Right renal cortex interstitium (tissue), 3 donors: ENCODE measurements at regions not wholly inside any gene's neighbourhood (a gene's known extent, or its start where the extent isn't known, plus 50 kb on each side); places are given as distances from the start of the nearest gene placed in this dataset.
"Not testable (repeated sequence)": the region's sequence is repeated elsewhere in the genome, so short reads cannot be mapped to it uniquely, and the experiment has no call there.

Experiments used
- DNase-seq, 3 donors: peaks; one replicate each; pipeline ENCODE4 v3.0.0-alpha.2; 2013; ENCODE audit warnings: low read depth in 3 of 3, low spot score in 2 of 3

DNA sequence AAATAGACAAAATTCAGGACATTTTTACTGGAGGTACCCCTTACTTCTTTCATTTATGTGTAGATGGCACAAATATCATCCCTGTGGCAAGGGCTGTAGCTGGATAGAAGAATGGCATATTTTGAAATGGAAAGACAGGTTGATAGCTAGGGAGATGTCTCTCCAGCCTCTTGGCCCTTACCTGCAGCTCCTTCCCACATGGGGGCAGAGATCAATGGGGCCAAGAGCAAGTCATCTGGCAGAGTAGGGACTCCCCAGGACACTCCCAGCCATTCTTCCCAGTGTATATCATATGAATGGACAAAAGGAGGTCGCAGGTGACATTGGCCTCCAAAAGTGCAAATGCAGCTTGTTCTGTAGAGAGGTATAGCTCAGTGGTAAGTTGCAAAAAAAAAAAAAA, 192.2 kb upstream of the ATP5MC3 start:
- no peak for DNase-seq

DNA sequence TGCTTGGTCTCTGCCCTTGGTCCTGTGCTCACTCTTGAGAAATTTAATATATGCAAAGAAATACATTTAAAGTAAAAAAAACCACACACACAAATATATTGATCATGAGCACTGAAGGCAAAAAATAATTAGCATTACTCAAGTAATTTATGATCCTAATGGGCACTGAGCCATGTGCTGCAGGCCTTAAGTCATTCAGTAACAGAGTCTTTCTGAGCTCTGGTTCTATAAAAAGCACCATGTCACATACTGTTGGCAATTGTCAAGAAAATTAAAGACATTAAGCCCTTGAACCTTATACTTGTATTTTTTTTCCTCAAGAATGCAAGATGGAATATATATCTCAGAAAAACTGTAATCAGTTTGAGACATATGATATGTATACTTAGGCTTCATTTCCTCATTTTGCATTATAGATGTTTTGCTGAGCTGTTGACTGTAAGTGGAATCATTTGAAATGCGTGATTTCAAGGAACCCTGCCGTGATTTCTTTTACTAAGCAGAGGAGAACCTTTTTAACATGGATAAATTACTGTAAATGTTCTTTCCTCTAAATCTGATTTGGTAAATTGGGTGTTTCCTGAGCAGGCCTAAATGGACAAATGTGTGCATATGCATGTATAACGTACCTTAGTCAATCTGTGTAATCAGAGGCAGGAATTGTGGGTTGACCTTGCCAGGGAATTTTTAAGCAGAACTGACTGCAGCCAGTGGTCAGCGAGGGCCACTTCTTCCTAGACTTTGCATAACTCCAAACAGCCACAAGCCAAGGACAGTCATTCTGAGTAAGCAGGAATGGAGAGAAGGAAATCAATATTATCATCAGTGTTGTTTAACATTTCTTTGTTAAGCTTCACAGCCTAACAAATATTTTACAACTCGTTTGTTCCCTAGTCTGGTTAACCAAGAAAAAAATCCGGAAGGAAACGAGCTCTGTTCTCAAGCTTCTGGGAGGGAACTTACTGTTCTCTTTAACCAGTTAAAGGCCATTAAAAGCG, 191.5 kb upstream of the ATP5MC3 start:
- DNase-seq, result no peak

DNA sequence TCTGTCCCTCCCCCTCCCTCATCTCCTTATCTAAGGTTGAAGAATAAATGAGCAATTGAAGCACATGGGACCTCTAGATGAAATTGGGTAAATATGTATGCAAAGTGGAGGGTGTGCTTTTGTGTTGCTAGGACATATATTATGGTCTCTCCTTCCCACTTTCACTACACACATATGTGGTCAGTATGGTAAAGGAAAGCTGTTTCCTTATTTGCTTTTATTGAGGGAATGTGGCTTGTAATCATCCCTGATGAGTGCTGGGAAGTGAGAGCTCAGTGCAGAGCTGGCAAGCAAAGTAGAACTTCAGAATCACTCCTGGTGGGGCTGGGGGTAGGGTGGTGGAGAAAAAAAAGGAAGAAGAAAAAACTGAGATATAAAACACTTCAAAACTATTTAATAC, 189.9 kb upstream of the ATP5MC3 start:
- DNase-seq, result no peak

DNA sequence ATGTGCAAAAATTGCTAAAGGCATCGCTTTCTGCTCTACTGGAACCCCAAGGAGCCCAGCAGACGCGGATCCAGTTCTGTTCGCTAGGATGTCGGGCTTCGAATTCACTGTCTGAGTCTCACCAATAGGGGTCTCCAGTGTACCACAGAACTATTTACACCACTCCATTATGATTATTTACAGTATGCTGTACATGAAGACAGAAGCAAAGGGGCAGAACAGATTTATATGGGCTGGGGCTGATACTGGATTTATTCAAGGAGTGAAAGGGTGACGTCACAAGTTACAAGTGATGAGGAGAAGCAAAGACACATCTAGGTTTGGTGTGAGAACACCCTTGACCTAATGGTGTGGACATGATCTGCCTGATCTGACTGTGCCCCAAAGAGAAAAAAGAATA, 185.3 kb upstream of the ATP5MC3 start:
- peak; percentile 49 to 63 (median 52) for DNase-seq

DNA sequence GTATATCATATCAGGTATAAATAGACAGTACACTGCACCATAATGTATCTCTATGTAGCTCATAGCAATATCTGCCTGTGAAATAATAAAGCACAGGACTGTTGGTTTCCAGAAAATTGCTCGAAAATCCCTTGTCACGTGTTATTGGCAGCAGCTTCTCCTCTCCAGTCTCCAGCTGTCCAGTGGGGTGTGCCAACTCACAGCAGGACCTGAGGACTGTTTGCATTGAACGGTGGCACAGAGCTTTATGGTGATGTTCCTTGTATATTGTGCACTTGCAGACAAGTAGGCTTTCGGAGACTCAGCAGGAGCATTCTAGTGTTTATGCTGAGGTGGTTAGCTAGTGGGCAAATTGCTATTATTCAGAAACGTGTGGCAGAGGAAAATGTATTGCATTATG, 182.2 kb upstream of the ATP5MC3 start:
- DNase-seq, result no peak

DNA sequence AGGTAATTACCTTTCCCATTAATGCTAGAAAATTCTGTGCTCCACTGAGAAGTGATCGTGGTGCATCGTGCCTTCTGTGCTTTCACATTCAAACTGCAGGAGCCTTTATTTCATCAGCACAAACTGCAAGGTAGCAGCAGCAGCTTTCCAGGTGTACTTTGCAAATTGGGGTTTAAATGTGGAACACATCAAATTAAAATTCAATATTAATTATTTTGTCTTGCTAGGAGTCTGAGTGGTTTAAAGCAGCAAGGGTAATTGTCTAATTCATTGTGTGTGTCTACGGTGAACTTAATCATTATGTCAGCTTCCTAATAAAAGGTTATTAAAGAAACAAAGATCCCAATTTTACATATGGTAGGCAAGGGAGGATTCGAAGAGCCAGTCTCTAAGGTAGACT, 180.8 kb upstream of the ATP5MC3 start:
- no peak for DNase-seq

DNA sequence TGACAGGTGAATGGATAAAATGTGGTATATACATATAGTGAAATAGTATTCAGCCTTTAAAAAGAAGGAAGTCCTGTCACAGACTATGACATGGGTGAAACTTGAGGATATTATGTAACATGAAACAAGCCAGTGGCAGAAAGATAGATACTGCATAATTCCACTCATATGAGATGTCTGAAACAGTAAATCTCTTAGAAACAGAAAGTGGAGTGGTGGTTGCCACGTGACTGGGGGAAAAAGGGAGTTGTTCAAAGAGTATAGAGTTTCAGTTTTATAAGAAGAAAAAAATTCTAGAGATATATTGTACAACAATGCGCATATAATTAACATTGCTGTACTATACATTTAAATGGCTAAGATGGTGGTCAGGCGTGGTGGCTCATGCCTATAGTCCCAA, 178.2 kb upstream of the ATP5MC3 start:
- DNase-seq, result no peak

DNA sequence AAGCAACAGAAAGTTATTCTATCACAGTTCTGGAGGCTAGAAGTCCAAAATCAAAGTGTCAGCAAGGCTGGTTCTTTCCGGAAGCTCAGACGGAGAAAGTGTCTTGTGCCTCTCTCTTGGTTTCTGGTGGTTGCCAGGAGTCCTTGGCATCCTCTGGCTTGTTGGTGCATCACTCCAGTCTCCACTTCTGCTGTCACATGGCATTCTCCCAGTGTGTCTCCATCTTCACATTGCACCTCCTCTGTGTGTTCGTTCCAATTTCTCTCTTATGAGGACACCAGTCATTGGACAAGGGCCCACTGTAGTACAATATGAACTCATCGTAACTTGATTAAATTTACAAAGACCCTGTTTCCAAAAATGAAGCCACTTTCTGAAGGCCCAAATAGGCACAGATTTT, 175.4 kb upstream of the ATP5MC3 start:
- DNase-seq, result no peak

DNA sequence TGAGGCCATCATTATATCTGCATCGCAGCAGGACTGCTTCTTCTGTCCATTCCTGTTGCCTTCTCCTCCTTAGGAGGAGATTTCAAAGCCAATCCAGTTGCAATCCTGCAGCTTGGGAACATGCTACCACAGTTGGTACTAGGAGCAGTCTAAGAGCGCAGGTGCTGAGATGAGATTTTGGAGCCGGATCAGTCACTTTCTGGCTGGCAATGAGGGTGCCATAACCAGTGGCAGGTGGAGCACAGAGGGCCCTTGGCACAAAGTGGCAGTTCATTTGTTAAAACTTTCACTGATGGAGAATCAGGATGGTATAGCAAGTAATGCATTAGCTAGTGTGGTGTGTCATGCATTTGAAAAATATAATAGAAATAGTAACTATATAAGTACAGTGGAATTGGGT, 173.7 kb upstream of the ATP5MC3 start:
- no peak for DNase-seq

DNA sequence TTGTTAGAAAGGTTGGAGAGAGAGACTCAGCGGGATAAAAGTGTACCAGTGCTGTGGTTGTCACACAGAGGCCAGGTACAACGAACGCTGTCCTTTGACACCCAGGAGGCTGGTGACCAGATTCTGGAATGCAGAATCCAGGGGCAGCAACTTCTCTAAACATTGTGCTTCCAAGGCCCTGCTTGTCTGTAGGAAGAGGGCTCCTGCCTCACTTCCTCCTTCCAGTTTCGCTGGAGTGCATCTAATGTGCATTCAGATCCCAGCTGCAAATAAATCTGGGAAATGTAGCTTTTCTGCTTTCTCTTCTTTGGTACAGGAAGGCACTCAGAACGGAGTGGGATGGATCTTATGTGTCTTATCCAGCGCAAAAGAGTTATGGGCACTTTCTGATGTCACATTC, 171.8 kb upstream of the ATP5MC3 start:
- no peak for DNase-seq

DNA sequence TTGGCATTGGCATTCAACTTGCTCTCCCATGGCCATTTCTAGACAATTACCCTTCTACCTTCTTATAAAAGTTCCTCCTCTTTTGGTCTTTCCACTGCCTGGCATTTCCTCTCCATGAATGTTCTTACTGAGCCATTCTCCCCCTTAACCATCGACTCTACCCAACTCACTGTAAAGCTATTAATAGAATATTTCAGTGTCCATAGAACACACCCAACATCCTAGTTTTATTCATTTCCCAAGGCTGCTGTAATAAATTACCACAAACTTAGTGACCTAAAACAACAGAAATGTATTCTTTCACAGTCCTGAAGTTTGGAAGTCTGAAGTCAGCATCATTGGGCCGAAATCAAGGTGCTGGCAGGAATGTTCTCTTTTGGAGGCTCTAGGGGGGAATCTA, 170.0 kb upstream of the ATP5MC3 start:
- no peak for DNase-seq

DNA sequence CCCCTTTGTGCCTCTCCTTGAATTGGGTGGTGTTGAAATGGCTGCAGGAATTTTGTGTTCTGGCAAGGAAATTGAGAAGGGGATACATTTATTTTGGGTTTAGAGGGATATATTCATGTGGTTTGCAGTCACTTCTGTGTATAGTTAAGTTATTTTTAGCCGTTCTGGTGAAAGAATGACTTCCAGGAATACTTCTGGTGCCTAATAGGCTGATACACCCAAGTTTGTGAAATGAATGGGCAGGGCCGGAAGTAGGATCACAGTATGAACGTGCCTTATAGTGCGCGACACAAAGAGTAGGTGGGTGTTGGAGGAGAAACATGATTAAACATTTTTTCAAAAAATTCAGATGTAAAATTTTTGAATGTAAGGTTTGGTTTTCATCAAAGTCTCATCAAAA, 168.6 kb upstream of the ATP5MC3 start:
- DNase-seq, result no peak

DNA sequence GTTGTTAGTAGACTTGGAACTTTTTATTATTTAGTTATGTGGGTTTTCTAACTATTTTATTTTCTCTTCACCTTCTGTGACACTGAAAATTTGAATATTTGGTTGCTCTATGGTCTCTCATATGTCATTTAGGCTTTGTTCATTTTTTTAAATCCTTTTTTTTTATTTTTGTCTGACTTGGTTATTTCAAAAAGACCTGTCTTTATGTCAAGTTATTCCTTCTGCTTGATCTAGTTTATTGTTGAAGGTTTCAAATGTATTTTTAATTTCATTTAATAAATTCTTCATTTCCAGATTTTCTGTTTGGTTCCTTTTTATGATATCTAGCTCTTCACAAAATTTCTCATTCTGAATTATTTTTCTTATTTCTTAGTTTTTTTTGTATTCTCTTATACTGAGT, 160.6 kb upstream of the ATP5MC3 start:
- DNase-seq, result no peak

DNA sequence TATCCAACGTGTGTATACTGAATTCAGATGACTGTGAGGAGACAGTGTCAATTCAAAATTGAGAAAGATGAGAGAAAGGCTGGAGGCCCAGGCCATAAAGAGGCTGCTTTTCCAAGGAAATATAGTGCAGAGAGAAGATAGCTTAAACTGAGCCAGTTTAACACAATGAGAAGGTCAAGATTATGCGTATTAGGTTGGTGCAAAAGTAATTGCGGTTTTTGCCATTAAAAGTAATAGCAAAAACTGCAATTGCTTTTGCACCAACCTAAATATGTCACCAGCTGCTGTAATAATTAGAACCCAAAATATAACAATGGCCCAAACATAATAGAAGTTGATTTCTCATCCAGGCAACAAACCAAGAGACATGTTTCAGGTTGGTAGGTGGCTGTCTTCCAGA, 148.7 kb upstream of the ATP5MC3 start:
- no peak for DNase-seq

DNA sequence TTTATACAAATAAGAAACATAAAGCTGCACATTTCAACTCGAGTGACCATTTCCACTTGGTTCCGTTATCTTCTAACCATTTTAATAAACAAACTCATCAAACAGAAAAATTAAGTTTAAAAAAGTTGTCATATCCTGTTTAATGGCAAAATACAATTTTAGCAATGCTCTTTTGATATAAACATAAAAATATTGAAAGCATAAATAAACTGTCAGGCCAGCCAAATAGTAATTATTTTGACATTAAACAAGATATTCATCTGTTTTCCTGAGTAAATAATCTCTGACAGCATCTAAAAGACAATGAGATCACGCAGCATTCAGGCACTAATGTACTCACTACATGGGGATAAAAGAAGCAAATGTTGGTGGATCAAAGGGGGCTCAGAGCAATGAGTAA, 145.3 kb upstream of the ATP5MC3 start:
- no peak for DNase-seq

DNA sequence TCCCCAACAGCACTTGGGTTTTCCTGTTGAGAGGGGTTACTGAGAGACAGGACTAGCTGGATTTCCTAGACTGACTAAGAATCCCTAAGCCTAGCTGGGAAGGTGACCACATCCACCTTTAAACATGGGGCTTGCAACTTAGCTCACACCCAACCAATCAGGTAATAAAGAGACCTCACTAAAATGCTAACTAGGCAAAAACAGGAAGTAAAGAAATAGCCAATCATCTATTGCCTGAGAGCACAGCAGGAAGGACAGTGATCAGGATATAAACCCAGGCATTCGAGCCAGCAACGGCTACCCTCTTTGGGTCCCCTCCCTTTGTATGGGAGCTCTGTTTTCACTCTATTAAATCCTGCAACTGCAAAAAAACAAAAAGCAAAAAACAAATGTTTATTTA, 144.7 kb upstream of the ATP5MC3 start:
- DNase-seq, result not testable (repeated sequence)

DNA sequence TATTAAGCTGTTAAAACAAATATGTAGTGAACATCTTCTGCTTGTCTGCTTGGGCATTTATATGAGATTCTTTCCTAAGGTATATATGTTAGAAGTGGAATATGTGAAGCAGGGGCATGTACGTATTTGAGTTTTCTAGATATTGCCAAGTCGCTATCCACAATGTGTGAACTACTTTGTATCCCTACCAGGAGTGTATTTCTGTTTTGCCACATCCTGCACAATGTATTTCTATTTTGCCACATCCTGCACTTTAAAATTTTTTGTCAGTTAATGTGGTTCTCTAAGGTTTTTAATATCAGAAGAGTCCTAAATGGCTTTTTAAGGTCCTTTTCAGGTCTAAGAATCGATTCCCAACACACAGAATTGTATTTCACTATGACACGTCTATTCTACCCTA, 141.7 kb upstream of the ATP5MC3 start:
- no peak for DNase-seq

DNA sequence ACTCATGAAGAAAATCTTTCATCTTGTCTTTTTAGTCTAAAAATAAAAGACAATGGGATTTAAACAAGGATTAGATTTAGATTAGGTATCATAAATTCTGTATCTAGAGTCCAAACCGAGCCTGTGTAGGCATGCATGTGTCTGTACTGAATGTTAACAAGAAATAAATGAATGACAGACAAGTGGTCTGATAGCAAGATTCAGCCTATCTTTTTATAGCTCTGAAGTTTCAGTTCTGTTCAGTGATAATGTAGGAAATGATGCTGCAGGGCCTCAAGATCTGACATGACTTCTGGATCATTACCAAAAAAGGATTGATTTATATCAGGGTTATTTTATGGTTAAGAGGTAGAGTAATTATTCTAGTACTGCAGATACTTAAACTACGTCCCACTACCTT, 137.0 kb upstream of the ATP5MC3 start:
- DNase-seq, result no peak

DNA sequence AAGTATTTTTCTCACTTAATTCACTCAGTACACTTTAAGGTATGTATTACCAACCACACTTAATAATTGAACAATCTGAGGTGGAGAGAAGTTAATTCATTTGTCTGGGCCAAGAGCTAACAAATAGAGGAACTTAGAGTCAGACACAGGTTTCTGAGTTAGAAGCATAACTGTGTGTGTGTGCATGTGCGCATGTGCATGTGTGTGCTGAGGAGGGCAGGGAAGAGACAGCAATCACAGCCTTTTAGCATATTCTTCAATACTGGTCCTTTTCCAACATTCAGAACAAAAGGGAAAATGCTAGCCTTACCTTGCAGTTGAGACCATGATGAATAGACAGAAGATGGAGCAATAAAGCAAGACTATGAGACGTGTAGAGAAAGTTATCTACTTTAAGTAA, 136.2 kb upstream of the ATP5MC3 start:
- no peak for DNase-seq

DNA sequence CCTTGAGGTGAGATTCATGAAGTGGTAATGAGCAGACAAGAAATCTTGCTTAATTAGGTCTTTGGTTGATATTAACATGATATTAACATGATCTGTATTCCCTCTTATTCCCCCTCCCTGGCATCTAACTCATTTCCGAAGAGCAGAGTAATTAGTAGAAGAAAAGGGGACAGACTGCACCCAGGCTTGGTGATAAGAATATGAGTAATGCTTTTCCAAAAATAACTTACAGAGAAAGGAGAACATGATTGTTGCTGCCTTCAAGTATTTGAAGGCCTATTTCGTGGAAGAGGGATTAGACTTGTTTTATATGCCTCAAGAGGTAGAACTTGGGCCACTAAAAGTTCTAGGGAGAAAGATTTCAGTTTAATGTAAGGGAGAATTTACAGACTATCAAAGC, 130.6 kb upstream of the ATP5MC3 start:
- no peak for DNase-seq

DNA sequence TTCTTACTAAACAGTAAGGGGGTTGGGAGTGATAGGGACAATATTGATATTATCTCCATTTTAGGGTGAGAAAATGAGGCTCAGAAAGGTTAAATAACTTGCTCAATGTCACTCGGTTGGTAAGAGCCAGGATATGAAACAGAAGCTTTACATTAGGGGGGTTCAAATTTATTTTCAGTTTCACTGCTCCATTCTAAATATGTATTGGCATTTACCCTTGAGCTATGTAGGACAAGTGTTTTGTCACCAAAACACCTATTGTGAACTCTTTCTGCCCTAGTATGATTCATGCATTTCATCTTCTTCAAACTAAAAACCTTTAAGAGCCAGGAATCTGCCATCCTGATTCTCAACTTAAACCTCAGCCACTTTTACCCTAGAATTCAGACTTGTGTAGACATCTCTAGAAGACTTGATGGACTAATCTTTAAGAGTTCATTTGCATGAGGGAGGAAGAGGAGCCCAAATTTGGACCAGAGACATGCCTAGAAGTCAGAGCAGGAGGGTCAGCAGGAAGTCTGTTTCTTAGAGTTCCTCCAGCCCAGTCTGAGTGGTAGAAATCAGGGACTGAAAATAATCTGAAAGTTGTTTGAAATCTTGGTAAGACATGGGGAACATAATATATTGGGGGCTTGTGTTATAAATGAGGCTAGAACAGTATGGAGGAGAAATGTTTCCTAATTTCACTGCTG, 129.4 kb upstream of the ATP5MC3 start:
- no peak for DNase-seq

DNA sequence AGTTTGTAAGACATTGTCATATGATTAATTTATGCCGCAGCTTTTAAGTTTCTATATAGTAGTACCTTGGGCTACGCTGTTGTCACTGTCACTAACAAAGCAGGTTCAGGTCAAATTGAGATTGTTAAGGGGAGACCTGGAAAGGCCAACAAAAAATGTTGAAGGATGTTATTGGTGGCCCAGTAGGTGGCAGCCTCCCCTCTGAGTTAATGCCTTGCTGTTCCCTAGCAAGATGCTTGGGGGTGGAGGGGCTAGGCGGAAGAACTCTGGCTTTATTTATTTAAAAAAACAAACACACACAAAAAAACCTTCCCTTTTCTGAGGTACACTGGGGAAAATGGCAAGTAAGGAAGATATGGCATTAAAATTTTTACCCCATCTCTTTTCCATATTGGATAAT, 128.3 kb upstream of the ATP5MC3 start:
- peak in 1 of 3 donors; percentile 13 for DNase-seq
